HuH-7.5 (cell line): ENCODE measurements at regions not wholly inside any gene's neighbourhood (a gene's known extent, or its start where the extent isn't known, plus 50 kb on each side); places are given as distances from the start of the nearest gene placed in this dataset.

Experiments
- DNase-seq: peaks from one replicate; pipeline ENCODE4 v3.0.0; 2011; ENCODE audit warnings: low spot score

DNA sequence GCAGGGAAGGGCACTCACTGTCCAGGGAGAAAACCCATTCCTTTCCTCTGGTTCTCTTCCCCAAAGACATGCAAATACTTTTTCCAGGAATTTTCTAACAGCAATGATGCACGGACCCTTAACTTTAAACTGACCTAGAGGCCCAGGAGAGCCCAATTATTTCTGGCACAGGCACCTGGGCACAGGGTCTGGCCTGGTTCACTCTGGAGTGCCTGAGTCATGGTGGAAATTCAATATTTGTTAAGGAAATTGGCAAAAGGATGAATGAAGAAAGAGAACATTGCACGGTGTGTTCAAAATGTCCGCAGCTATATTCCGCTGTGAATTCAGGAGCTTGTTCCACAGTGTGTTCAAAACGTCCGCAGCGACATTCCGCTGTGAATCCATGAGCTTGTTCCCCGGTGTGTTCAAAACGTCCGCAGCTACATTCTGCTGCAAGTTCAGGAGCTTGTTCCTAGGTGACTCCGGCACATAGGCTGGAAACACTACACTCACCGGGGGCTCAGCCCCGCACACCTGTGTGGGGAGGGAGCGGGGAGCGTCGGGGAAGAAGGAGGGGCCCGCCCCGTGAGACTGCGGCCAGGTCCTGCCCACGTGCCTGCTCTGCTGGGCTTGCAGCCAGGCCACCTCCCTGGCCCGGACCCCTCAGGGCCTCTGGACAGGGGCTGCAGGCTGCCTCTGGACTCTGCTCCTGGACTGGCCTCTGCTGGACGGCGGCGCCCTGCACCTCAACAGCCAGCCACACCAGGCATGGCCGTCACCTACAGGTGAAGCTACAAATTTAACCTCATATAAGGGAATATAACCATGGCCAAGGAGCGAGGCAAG is 72.0 kb upstream of the FAM20C start:
- no peak for DNase-seq

GRCh38 chr7:121002-121785 is 71.2 kb upstream of the FAM20C start:
- DNase-seq: no peak

- no peak for DNase-seq
Observed at GRCh38 chr7:123237-123636, 69.1 kb upstream of the FAM20C start.

GRCh38 chr7:124130-124949 is 68.0 kb upstream of the FAM20C start:
- DNase-seq: no peak

- no peak for DNase-seq
Observed at GRCh38 chr7:125061-125475, 67.3 kb upstream of the FAM20C start.

- DNase-seq: no peak
Observed at GRCh38 chr7:125661-126060, 66.7 kb upstream of the FAM20C start.

DNA sequence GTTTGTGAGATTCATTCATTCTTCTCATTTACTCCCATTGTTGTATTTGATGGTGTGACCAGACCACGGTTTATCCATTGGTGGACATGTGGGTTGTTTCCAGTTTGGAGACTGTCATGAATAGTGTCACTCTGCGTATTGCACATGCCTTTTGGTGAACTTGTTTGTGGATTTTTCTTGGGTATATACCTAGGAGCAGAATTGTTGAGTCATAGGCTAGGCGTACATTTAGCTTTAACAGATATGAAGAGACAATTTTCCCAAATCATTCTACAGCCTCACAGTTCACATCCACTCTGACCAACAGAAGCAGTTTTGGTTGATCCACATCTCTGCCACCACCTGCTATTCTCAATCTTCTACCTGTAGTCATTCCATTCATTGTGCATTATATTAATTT is 66.0 kb upstream of the FAM20C start:
- no peak for DNase-seq

- no peak for DNase-seq
Observed at GRCh38 chr7:127064-127598, 65.2 kb upstream of the FAM20C start.

DNA sequence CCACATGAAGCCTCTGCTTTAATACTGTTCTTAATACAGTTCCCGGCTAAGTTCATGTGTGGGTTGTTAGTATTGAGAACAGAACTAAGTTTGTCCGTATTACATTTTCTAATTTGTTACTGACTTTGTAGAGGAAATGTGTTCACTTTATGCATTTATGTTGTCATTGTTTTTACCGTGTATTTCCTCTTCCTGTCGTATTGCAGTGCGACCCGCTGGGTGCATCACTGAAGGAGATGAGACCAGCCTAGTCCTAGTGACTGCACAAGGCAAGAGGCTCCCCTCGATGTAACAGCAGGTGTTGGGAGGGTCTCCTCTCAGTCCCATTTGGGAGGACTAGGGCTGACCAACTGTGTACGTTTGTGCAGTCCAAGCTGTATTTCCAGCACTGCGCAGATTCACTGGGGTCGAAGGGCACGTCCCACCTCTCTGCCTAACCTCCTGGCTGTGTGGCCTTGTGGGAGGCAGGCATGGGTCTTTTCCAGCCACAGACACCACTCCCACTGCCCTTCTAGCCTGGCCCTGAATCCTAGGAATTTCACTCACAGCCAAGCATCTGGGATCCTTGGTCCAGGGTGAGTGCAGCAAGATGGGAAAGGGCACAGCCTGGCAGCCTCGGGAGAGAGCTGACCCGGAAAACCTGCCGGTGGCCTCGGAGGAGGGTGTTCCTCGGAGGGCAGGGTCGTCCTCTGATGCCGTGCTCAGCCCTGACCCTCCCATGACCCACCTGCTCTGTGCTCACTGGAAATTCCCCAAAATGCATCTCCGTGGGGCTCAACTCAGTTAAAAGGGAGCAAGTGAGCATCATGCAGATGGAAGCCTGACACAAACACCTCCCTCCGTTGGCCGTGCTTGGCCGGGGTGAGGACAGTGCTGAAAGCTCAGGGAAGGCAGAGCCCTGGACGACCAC is 63.9 kb upstream of the FAM20C start:
- no peak for DNase-seq

DNA sequence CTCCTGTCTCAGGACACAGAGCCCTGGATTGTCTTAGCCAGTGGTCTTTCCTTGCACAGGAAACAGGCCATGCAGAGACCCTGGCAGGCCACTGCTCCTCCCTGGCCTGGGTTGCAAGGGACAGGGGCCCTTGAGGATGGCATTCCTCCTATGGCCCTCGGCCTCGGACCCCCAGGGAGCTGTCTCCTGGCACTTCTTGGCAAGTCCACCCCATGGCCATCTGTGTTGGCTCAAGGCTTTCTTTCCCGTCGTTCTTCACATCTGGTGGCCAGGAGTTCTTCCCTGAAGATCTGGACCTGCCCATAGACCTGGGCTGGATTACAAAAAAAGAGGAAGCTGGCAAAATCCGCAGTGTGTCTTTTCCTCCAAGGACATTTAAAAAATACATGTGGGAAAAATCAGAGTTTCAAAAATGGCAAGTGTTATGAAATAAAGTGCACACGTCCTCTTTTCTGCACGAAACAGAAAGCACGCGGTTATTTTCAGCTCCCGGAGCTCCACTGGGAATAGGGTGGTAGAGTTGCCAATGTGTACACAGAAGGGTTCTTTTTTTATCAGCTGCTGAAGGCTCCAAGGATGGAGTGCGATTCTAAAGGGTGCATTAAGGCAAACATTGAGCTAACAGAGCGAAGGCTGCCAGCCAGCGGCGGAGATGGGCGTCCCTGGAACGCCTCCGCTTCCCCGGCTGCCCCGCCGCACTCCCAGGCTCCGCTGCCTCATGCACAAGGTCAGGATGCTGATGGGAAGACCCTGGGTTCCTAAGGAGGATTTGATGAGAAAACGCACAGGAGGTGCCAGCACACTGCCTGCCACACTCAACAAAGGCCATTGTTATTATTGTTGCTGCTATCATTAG is 62.8 kb upstream of the FAM20C start:
- DNase-seq: no peak

- no peak for DNase-seq
Observed at GRCh38 chr7:130222-130572, 62.2 kb upstream of the FAM20C start.

- DNase-seq: no peak
Observed at GRCh38 chr7:130875-131780, 61.2 kb upstream of the FAM20C start.

DNA sequence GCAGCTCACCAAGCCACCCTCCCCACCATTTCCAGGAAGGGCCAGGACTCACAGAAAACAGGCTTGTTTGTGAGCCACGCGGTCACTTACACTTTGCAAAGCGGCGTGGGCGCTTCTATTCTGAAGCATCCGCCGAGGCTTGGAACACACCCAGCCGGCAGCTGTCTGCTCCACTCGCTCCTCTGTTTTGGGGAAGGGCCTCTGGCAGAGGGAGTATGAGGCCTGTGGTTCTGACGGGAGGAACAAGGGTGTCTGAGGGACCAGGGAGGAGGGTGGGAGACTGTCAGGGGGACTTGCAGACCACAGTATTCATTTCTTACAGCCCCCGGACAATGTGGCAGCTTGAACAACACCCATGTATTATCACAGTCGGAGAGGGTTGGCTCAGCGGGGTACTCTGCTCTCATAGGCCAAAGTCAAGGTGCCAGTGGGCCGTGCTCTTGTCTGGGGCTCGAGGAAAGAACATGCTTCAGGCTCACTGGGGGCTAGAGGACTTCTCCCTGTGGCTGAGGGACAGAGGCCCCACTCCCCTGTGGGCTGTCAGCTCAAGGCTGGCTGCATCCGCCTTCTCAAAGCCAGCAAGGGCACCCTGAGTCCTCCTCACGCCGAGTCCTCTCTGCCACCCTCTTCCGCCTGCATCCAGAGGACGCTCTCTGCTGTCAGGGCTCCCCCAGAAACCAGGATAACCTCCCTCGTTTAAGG is 60.4 kb upstream of the FAM20C start:
- DNase-seq: no peak

DNA sequence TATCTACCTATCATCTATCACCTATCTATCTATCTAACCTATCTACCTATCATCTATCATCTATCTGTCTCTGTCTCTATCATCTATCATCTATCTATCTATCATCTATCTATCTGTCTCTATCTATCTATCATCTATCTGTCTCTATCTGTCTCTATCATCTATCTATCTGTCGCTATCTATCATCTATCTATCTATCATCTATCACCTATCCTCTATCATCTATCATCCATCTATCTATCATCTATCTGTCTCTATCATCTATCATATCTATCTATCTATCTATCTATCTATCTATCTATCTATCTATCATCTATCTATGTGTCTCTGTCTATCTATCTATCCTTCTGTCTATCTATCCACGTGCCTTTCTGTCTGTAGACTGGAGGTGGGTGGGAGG is 59.5 kb upstream of the FAM20C start:
- no peak for DNase-seq

- no peak for DNase-seq
Observed at GRCh38 chr7:133470-133869, 58.9 kb upstream of the FAM20C start.

- DNase-seq: no peak
Observed at GRCh38 chr7:134029-134428, 58.3 kb upstream of the FAM20C start.

GRCh38 chr7:134561-135256 is 57.7 kb upstream of the FAM20C start:
- no peak for DNase-seq

GRCh38 chr7:135257-135653 is 57.1 kb upstream of the FAM20C start:
- no peak for DNase-seq
